Subcutaneous abdominal adipose tissue (tissue), 5 donors: ENCODE measurements at regions not wholly inside any gene's neighbourhood (a gene's known extent, or its start where the extent isn't known, plus 50 kb on each side); places are given as distances from the start of the nearest gene placed in this dataset.
"Not testable (repeated sequence)": the region's sequence is repeated elsewhere in the genome, so short reads cannot be mapped to it uniquely, and the experiment has no call there.

Experiments
- H3K27ac ChIP-seq: one replicate; pipeline ENCODE4 v1.7.0; 2013; ENCODE audit warnings: low read depth, mild to moderate bottlenecking, inconsistent platforms, low read length, moderate library complexity
- H3K27me3 ChIP-seq, 5 donors: one replicate each; pipeline ENCODE4 v1.7.0; 2013; ENCODE audit warnings: low read length in 5 of 5, inconsistent platforms in 1 of 5; ENCODE audit not compliant: control insufficient read depth in 5 of 5, insufficient read depth in 4 of 5
- H3K36me3 ChIP-seq, 5 donors: one replicate each; pipeline ENCODE4 v1.7.0; 2013; ENCODE audit warnings: low read length in 5 of 5; ENCODE audit not compliant: control insufficient read depth in 5 of 5, insufficient read depth in 5 of 5
- H3K4me1 ChIP-seq, 5 donors: one replicate each; pipeline ENCODE4 v1.7.0; 2013; ENCODE audit warnings: low read length in 5 of 5, mild to moderate bottlenecking in 3 of 5, moderate library complexity in 1 of 5; ENCODE audit not compliant: control insufficient read depth in 5 of 5, insufficient read depth in 5 of 5
- H3K4me3 ChIP-seq, 5 donors: one replicate each; pipeline ENCODE4 v1.7.0; 2013; ENCODE audit warnings: low read length in 5 of 5, low read depth in 1 of 5
- H3K9ac ChIP-seq, 5 donors: one replicate each; pipeline ENCODE4 v1.7.0; 2013; ENCODE audit warnings: low read length in 5 of 5, mild to moderate bottlenecking in 4 of 5, moderate library complexity in 3 of 5
- H3K9me3 ChIP-seq, 5 donors: one replicate each; pipeline ENCODE4 v1.7.0; 2013; ENCODE audit warnings: low read length in 5 of 5; ENCODE audit not compliant: control insufficient read depth in 5 of 5
- donor health status: healthy.
- donor health status: healthy.
- donor health status: healthy.
- donor health status: healthy.
- donor health status: healthy.

DNA sequence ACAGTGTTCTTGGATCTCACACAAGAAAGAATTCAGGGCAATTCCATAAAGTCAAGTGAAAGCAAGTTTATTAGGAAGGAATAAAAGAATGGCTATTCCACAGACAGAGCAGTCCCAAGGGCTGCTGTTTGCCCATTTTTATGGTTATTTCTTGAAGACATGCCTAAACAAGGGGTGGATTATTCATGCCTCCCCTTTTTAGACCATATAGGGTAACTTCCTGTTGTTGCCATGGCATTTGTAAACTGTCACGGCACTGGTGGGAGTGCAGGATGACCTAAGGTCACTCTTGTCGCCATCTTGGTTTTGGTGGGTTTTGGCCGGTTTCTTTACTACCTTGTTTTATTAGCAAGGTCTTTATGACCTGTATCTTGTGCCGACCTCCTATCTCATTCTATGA, 219.6 kb downstream of the RAB11FIP4 start:
- H3K4me1 ChIP-seq, H3K27me3 ChIP-seq, H3K9ac ChIP-seq, H3K4me3 ChIP-seq, H3K27ac ChIP-seq, H3K9me3 ChIP-seq, H3K36me3 ChIP-seq: not testable (repeated sequence)

DNA sequence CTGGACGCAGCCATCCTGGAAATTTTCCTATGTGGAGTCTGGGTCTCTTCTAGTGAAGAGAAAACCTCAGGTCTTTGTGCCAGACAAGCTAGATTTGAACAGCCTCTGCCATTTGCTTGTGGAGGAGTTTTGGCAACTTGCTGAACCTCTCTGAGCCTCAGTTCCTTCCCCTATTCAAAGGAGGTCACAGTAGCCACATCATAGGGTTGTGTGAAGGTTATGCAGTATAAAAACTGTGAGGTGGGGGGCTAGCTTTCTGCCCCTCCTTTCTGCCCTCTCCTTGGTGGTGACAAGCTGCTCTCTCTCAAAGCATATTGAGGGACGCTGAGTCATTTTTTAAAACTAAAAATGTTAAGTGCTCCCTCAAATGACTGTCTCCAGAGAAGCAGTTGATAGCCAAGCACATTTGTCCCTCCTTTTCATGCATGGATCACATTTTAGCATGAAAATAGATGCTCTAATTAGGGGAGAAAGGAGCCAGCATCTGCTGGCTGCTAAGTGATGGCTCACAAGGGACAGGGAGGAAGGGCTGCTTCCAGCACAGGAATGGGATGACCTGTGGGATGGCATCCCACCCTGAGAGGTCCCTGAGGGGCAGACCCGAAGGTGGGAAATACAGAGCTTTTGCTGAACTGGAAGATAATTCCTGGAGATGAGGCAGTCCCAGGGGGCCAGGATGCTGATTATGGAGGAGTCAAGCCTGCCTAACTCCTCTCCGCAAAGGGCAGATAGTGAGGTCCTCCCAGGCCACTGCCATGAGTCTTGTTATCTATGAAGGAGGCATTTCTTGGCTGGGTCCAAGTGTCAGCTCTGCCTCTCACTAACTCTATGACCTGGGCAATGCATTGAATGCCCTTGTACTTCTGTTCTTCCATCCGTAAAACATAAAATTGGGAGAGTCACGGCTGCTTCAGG, 218.8 kb downstream of the RAB11FIP4 start:
- Histone ChIP-seq H3K4me3 (no peak overlapping the region), H3K9ac (no peak overlapping the region), H3K9me3 (no peaks in the 10 kb centered on the region), H3K27ac (no peak overlapping the region), H3K36me3 (no peaks in the 10 kb centered on the region), H3K27me3 (no peaks in the 10 kb centered on the region), H3K4me1 (no peaks in the 10 kb centered on the region)

- H3K4me3 ChIP-seq, result no peak overlapping the region
- no peaks in the 10 kb centered on the region for H3K36me3 ChIP-seq
- no peak overlapping the region for H3K9ac ChIP-seq
- no peaks in the 10 kb centered on the region for H3K9me3 ChIP-seq
- H3K4me1 ChIP-seq, result no peaks in the 10 kb centered on the region
- H3K27me3 ChIP-seq, result no peaks in the 10 kb centered on the region
- H3K27ac ChIP-seq, result no peak overlapping the region
Observed at GRCh38 chr17:31609331-31609730, 217.9 kb downstream of the RAB11FIP4 start.

- Histone ChIP-seq H3K27ac (no peak overlapping the region), H3K9ac (no peak overlapping the region), H3K36me3 (no peaks in the 10 kb centered on the region), H3K4me1 (no peaks in the 10 kb centered on the region), H3K9me3 (no peaks in the 10 kb centered on the region), H3K27me3 (no peaks in the 10 kb centered on the region), H3K4me3 (no peak overlapping the region)
Observed at GRCh38 chr17:31608659-31609254, 217.3 kb downstream of the RAB11FIP4 start.

GRCh38 chr17:31605761-31606160, 214.3 kb downstream of the RAB11FIP4 start:
- no peaks in the 10 kb centered on the region for H3K27me3 ChIP-seq
- no peak overlapping the region for H3K4me3 ChIP-seq
- no peak overlapping the region for H3K9ac ChIP-seq
- H3K4me1 ChIP-seq, result no peaks in the 10 kb centered on the region
- H3K27ac ChIP-seq, result no peak overlapping the region
- H3K9me3 ChIP-seq, result no peaks in the 10 kb centered on the region
- no peaks in the 10 kb centered on the region for H3K36me3 ChIP-seq

DNA sequence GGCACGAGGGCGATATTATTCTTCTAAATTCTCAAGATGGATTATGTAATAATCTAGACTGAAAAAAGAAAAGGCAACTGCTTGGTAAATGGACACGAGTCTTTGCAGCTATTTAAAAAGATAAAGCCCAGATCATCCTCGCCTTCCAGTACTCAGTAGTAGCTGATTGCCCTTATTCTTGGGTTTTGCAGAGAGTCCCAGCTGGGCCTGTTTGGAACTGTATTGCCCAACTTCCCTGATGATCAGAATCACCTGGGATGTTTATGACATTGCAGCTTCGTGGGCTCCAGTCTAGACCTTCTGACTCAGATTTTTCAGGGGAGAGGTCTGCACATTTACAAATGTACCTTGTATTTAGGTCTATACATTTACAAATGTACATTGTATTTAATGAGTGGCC, 213.5 kb downstream of the RAB11FIP4 start:
- no peaks in the 10 kb centered on the region for H3K4me1 ChIP-seq
- H3K4me3 ChIP-seq, result no peak overlapping the region
- H3K36me3 ChIP-seq, result no peaks in the 10 kb centered on the region
- H3K27me3 ChIP-seq, result no peaks in the 10 kb centered on the region
- no peaks in the 10 kb centered on the region for H3K9me3 ChIP-seq
- H3K9ac ChIP-seq, result no peak overlapping the region
- H3K27ac ChIP-seq, result no peak overlapping the region

DNA sequence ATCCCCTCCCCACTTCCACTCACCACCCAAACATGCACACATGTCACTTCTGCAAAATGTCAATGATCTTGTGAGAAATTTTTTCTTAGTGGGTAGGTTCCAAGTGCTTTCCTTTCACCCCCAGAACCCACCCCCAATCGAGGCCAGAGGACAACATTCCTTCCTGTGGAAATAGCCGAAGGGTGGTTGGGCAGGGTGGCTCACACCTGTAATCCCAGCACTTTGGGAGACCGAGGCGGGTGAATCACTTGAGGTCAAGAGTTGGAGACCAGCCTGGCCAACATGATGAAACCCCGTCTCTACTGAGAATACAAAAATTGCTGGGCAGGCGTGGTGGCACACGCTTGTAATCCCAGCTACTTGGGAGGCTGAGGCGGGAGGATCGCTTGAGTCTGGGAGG, 208.7 kb downstream of the RAB11FIP4 start:
- H3K27ac ChIP-seq, result peak overlapping the region; percentile 74
- H3K27me3 ChIP-seq, H3K9ac ChIP-seq, H3K4me3 ChIP-seq, H3K9me3 ChIP-seq, H3K36me3 ChIP-seq: not testable (repeated sequence)
- peaks cover 2 to 22% (median 20%) of the 10 kb centered on the region in 5 donors for H3K4me1 ChIP-seq

DNA sequence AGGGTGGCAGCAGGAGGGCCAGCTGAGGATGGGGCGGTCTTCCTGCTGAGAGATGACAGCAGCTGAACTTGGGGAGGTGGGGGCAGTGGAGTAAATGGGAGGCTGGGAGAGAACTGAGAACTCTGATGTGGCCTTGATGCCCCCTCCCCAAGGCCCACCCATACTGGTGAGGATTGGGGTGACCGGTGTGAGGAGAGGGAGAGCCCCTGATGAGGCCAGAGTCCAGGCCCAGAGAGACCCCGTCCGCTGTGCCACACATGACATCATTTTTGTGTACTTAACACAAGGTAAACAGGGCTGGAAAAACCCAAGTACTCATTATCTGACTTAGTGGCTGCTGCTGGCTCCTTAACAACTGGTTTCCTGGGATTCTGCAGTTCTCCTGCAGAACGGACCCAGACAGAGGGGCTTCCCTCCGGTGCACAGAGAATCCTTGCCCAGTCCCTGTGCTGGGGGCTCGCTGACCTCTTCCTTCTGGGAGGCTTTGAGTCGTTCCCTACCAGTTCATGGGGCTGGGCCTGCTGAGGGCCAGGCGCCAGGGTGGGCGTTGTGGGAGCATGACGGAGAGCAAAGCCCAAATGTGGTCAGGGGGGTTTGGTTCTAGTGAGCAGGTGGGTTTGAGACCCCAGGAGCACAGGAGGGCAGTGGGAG, 207.6 kb downstream of the RAB11FIP4 start:
- H3K4me1 ChIP-seq, result peaks cover 2 to 29% (median 21%) of the 10 kb centered on the region in 5 donors
- peak overlapping the region; percentile 74 for H3K27ac ChIP-seq
- H3K27me3 ChIP-seq, result no peaks in the 10 kb centered on the region
- H3K4me3 ChIP-seq, result no peak overlapping the region
- no peak overlapping the region for H3K9ac ChIP-seq
- no peaks in the 10 kb centered on the region for H3K9me3 ChIP-seq
- H3K36me3 ChIP-seq, result peaks cover 0 to 13% (median 11%) of the 10 kb centered on the region in 5 donors

DNA sequence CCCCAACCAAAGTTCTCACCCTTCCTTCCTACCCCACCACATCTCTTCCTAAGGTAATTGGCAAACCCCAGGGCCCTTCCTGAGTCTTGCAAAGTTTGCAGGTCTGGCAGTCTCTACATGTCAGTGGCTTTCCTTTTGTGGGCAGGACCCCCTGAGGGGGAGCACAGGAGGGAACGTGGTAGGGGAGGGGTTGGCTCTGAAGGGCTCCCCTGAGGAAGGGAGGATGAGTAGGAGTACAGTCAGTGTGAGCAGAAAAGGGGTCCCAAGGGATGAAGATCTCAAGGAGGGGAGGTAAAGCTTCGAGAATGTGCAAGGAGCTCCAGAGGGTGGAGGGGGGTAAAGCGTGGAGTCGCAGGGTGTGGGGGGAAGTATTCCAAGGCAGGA, 206.9 kb downstream of the RAB11FIP4 start:
- peaks cover 0 to 20% (median 17%) of the 10 kb centered on the region in 5 donors for H3K36me3 ChIP-seq
- no peak overlapping the region for H3K4me3 ChIP-seq
- peaks cover 2 to 35% (median 21%) of the 10 kb centered on the region in 5 donors for H3K4me1 ChIP-seq
- H3K27ac ChIP-seq, result peak overlapping the region; percentile 74
- no peaks in the 10 kb centered on the region for H3K27me3 ChIP-seq
- H3K9me3 ChIP-seq, result no peaks in the 10 kb centered on the region
- H3K9ac ChIP-seq, result no peak overlapping the region
